ENCODE measurements at regions not wholly inside any gene's neighbourhood (a gene's known extent, or its start where the extent isn't known, plus 50 kb on each side); places are given as distances from the start of the nearest gene placed in this dataset.

- TF ChIP-seq CTCF (conservative IDR thresholded peaks at IDR 0.05; ENCODE audit: low read length) (no peak), EZH2phosphoT487 (IDR thresholded peaks at IDR 0.05; ENCODE audit: borderline replicate concordance) (no peak)
These were observed 251.4 kb upstream of the TGFBR2 start for GRCh38 chr3:30354972-30355371.
